ENCODE measurements at regions not wholly inside any gene's neighbourhood (a gene's known extent, or its start where the extent isn't known, plus 50 kb on each side); places are given as distances from the start of the nearest gene placed in this dataset.

DNA sequence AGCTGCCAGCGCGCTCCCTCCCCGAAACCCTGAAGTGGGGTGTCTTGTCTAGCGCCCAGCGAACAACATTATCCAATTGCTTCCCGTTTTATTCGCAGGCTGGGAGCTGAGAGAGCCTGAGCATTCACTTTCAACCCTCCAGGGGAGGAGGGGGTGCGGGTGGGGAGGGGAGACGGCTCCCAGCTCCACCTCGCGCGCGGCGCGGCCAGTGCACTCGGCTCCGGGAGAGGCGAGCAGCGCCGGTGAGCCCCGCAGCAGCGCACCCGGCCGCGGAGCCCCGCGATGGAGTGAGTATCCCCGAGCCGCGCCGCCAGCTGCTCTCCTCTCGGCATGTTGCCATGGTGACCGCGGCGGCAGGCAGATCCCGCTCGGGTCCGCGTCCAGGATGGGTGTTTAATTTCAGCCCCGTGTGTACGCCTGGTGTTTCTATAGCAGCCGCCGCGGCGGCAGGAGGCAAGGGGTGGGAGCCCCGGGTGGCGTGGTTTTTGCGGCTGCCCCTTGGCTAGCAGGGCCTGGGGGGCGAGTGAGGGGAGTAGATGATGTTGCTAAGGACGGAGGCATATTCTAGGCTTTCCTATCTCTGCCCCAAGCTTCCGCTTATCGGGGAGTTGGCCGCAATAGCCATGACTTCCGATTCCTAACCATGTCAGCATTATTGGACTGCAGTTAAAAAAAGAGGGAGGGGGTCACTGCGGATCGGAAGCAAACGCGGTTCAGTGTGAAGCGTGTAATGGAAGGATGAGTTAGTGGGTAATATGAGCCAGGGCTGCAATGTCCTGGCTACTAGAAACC lies 139.2 kb upstream of the PALM2AKAP2 start:
- TF ChIP-seq CTCF (IDR thresholded peaks at IDR 0.05) (no peak), POLR2A (IDR thresholded peaks at IDR 0.05; ENCODE audit: low read depth) (no peak), POLR2AphosphoS5 (IDR thresholded peaks at IDR 0.05) (no peak), EP300 (IDR thresholded peaks at IDR 0.05) (no peak)
